Type B pancreatic cell (in vitro differentiated cells): ENCODE measurements at regions not wholly inside any gene's neighbourhood (a gene's known extent, or its start where the extent isn't known, plus 50 kb on each side); places are given as distances from the start of the nearest gene placed in this dataset.

Experiments
- DNase-seq: peaks from one replicate; pipeline ENCODE4 v3.0.0; 2021; ENCODE audit warnings: mixed read lengths; ENCODE audit not compliant: unreplicated experiment; ENCODE audit errors: extremely low spot score
- H3K27ac Mint-ChIP-seq: 2 replicates; pipeline ENCODE4 v1.8.0; 2021; ENCODE audit warnings: mild to moderate bottlenecking, mixed read lengths
- H3K27me3 Mint-ChIP-seq: 2 replicates; pipeline ENCODE4 v1.8.0; 2021; ENCODE audit warnings: mixed read lengths
- H3K36me3 Mint-ChIP-seq: 2 replicates; pipeline ENCODE4 v1.8.0; 2021; ENCODE audit warnings: mixed read lengths
- H3K4me1 Mint-ChIP-seq: one replicate; pipeline ENCODE4 v1.8.0; 2021; ENCODE audit warnings: mixed read lengths; ENCODE audit not compliant: unreplicated experiment
- H3K4me3 Mint-ChIP-seq: 2 replicates; pipeline ENCODE4 v1.8.0; 2021; ENCODE audit warnings: mild to moderate bottlenecking, mixed read lengths
- H3K9me3 Mint-ChIP-seq: 2 replicates; pipeline ENCODE4 v1.8.0; 2021; ENCODE audit warnings: mixed read lengths
- TF ChIP-seq, protein P1 (sequence below): fragments of 200-600 bp; sonication (generic); conservative IDR thresholded peaks from 2 replicates; pipeline ENCODE4 v1.5.0; 2021; ENCODE audit warnings: antibody characterized with exemption, mild to moderate bottlenecking

DNA sequence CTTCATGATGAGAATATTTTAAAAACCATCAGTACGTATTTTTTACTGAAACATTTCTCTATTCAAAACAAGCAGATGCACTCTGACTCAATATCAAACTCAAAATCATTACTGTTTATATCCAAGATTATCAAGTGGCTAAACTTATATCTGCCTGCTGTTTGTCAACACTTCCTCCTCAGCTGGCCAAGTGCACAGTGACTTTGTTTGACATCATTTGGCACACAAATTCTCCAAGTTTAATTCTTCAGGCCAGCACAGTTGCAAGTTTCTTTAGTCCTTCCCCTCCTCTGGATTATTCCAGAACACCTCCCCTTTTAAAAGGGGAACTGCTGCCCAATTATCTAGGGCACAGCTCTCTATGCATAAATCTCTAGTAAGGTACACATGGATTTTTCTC, 346.6 kb downstream of the FSIP2 start:
- TF ChIP-seq, protein P1, sequence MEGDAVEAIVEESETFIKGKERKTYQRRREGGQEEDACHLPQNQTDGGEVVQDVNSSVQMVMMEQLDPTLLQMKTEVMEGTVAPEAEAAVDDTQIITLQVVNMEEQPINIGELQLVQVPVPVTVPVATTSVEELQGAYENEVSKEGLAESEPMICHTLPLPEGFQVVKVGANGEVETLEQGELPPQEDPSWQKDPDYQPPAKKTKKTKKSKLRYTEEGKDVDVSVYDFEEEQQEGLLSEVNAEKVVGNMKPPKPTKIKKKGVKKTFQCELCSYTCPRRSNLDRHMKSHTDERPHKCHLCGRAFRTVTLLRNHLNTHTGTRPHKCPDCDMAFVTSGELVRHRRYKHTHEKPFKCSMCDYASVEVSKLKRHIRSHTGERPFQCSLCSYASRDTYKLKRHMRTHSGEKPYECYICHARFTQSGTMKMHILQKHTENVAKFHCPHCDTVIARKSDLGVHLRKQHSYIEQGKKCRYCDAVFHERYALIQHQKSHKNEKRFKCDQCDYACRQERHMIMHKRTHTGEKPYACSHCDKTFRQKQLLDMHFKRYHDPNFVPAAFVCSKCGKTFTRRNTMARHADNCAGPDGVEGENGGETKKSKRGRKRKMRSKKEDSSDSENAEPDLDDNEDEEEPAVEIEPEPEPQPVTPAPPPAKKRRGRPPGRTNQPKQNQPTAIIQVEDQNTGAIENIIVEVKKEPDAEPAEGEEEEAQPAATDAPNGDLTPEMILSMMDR, result no peak
- Mint-ChIP-seq H3K27ac (no peak overlapping the region), H3K9me3 (no peaks in the 10 kb centered on the region), H3K27me3 (no peaks in the 10 kb centered on the region), H3K4me3 (no peak overlapping the region), H3K4me1 (no peaks in the 10 kb centered on the region), H3K36me3 (no peaks in the 10 kb centered on the region)
- DNase-seq, result no peak

- no peaks in the 10 kb centered on the region for H3K36me3 Mint-ChIP-seq
- H3K9me3 Mint-ChIP-seq, result no peaks in the 10 kb centered on the region
- H3K4me1 Mint-ChIP-seq, result no peaks in the 10 kb centered on the region
- TF ChIP-seq, protein P1, result no peak
- no peak for DNase-seq
- H3K4me3 Mint-ChIP-seq, result no peak overlapping the region
- H3K27me3 Mint-ChIP-seq, result no peaks in the 10 kb centered on the region
- H3K27ac Mint-ChIP-seq, result no peak overlapping the region
Measured at GRCh38 chr2:186093174-186093573, 354.6 kb downstream of the FSIP2 start.

- H3K27ac Mint-ChIP-seq, result no peak overlapping the region
- H3K27me3 Mint-ChIP-seq, result no peaks in the 10 kb centered on the region
- DNase-seq, result no peak
- no peaks in the 10 kb centered on the region for H3K36me3 Mint-ChIP-seq
- TF ChIP-seq, protein P1, result no peak
- no peaks in the 10 kb centered on the region for H3K9me3 Mint-ChIP-seq
- no peaks in the 10 kb centered on the region for H3K4me1 Mint-ChIP-seq
- H3K4me3 Mint-ChIP-seq, result no peak overlapping the region
Measured at GRCh38 chr2:186098821-186099220, 360.2 kb downstream of the FSIP2 start.

- Mint-ChIP-seq H3K4me1 (no peaks in the 10 kb centered on the region), H3K36me3 (no peaks in the 10 kb centered on the region), H3K27me3 (no peaks in the 10 kb centered on the region), H3K9me3 (no peaks in the 10 kb centered on the region), H3K4me3 (no peak overlapping the region), H3K27ac (no peak overlapping the region)
- TF ChIP-seq, protein P1, result no peak
- DNase-seq, result no peak
Measured at GRCh38 chr2:186099826-186100225, 361.2 kb downstream of the FSIP2 start.

- Mint-ChIP-seq H3K36me3 (no peaks in the 10 kb centered on the region), H3K4me3 (no peak overlapping the region), H3K27me3 (no peaks in the 10 kb centered on the region), H3K4me1 (no peaks in the 10 kb centered on the region), H3K9me3 (no peaks in the 10 kb centered on the region), H3K27ac (no peak overlapping the region)
- no peak for DNase-seq
- TF ChIP-seq, protein P1, result no peak
Measured at GRCh38 chr2:186100636-186101035, 362.0 kb downstream of the FSIP2 start.

DNA sequence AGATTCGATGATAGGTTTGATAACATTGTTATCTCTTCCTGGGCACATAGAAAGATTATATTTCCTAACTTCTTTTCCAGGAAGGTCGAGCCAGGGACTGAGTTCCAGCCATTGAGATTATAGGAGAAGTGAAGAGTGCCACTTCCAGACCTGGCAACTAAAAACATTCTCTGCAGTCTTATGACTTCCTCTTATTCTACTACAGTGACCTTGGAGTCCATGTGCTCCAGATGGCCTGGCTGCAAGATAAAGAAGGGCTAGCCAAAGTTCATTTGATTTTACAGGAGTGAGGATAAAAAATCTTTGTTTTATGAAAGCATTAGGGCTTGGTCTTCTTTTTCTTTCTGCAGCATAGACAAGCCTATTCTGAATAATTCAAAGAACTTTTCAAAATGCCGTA, 363.0 kb downstream of the FSIP2 start:
- Mint-ChIP-seq H3K27ac (no peak overlapping the region), H3K4me1 (no peaks in the 10 kb centered on the region), H3K4me3 (no peak overlapping the region), H3K36me3 (no peaks in the 10 kb centered on the region), H3K9me3 (no peaks in the 10 kb centered on the region), H3K27me3 (no peaks in the 10 kb centered on the region)
- no peak for DNase-seq
- TF ChIP-seq, protein P1, result no peak
